ENCODE measurements at regions not wholly inside any gene's neighbourhood (a gene's known extent, or its start where the extent isn't known, plus 50 kb on each side); places are given as distances from the start of the nearest gene placed in this dataset.

DNA sequence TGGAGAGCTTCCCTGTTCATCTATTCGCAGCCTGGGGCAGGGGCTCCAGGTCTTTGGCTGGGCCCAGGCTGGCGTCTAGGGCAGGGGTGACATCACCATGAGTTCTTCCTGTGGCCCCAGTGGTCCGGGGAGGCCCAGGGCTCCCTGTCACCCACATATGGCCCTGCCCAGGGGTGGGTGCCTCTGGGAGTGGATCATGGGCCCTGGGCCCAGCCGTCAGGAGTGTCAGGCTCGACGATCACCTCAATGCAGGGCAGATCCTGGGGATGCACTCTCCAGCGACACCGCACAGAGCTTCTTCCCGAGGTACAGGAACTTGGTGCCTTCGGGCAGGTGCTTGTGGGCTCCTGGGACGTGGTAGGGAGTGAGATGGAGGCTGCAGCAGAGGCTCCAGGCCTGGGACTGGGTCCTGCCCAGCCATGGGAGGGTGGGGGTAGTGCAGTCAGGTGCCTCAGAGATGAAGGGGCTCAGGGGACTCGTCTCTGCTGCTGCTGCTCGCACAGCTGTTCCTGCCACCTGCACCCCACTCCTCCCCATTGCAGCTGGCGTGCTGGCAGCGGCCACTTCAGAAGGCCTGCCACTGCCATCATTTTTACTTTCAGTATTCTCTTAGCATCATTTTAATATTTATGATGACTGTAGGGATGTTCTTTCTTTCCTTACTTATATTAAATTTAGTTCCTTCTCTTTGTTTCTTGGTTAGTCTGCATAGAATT is 196.0 kb upstream of the VRK2 start:
- no peaks in the 10 kb centered on the region for H3K27me3 Mint-ChIP-seq (ENCODE audit: unreplicated experiment)
- H3K27ac Mint-ChIP-seq (ENCODE audit: unreplicated experiment): no peak overlapping the region
- CTCF ChIA-PET: no interaction called here
- TF ChIP-seq, protein P1, sequence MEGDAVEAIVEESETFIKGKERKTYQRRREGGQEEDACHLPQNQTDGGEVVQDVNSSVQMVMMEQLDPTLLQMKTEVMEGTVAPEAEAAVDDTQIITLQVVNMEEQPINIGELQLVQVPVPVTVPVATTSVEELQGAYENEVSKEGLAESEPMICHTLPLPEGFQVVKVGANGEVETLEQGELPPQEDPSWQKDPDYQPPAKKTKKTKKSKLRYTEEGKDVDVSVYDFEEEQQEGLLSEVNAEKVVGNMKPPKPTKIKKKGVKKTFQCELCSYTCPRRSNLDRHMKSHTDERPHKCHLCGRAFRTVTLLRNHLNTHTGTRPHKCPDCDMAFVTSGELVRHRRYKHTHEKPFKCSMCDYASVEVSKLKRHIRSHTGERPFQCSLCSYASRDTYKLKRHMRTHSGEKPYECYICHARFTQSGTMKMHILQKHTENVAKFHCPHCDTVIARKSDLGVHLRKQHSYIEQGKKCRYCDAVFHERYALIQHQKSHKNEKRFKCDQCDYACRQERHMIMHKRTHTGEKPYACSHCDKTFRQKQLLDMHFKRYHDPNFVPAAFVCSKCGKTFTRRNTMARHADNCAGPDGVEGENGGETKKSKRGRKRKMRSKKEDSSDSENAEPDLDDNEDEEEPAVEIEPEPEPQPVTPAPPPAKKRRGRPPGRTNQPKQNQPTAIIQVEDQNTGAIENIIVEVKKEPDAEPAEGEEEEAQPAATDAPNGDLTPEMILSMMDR (IDR thresholded peaks at IDR 0.05; ENCODE audit: unreplicated experiment): no peak
- no peaks in the 10 kb centered on the region for H3K9me3 Mint-ChIP-seq (ENCODE audit: low read depth, unreplicated experiment)
- no peak overlapping the region for H3K4me3 Mint-ChIP-seq (ENCODE audit: low read depth, unreplicated experiment)
- BruUV-seq (replicated peaks): no TSS peak
- H3K4me1 Mint-ChIP-seq (ENCODE audit: low read depth, unreplicated experiment): no peaks in the 10 kb centered on the region
- intact Hi-C loops (cut with micrococcal nuclease; ENCODE audit: unreplicated experiment): no loop called here
- no peak for DNase-seq
- H3K36me3 Mint-ChIP-seq (ENCODE audit: insufficient read depth, unreplicated experiment): no peaks in the 10 kb centered on the region

GRCh38 chr2:57855212-57855611 is 191.4 kb upstream of the VRK2 start:
- no peaks in the 10 kb centered on the region for H3K27me3 Mint-ChIP-seq (ENCODE audit: unreplicated experiment)
- H3K36me3 Mint-ChIP-seq (ENCODE audit: insufficient read depth, unreplicated experiment): no peaks in the 10 kb centered on the region
- H3K4me1 Mint-ChIP-seq (ENCODE audit: low read depth, unreplicated experiment): no peaks in the 10 kb centered on the region
- no peak overlapping the region for H3K4me3 Mint-ChIP-seq (ENCODE audit: low read depth, unreplicated experiment)
- CTCF ChIA-PET: no interaction called here
- TF ChIP-seq, protein P1 (IDR thresholded peaks at IDR 0.05; ENCODE audit: unreplicated experiment): no peak
- no peak for DNase-seq
- intact Hi-C loops (cut with micrococcal nuclease; ENCODE audit: unreplicated experiment): no loop called here
- BruUV-seq (replicated peaks): no TSS peak
- no peak overlapping the region for H3K27ac Mint-ChIP-seq (ENCODE audit: unreplicated experiment)
- H3K9me3 Mint-ChIP-seq (ENCODE audit: low read depth, unreplicated experiment): no peaks in the 10 kb centered on the region

GRCh38 chr2:57859755-57860154 is 186.9 kb upstream of the VRK2 start:
- Mint-ChIP-seq H3K36me3 (ENCODE audit: insufficient read depth, unreplicated experiment) (no peaks in the 10 kb centered on the region), H3K4me3 (ENCODE audit: low read depth, unreplicated experiment) (no peak overlapping the region), H3K9me3 (ENCODE audit: low read depth, unreplicated experiment) (no peaks in the 10 kb centered on the region), H3K27me3 (ENCODE audit: unreplicated experiment) (no peaks in the 10 kb centered on the region), H3K27ac (ENCODE audit: unreplicated experiment) (no peak overlapping the region), H3K4me1 (ENCODE audit: low read depth, unreplicated experiment) (peaks cover 12% of the 10 kb centered on the region)
- TF ChIP-seq, protein P1 (IDR thresholded peaks at IDR 0.05; ENCODE audit: unreplicated experiment): no peak
- BruUV-seq (replicated peaks): no TSS peak
- DNase-seq: no peak
- CTCF ChIA-PET: interaction anchor here (0.6 kb wide), 1 partner anchor 1990 kb away, joined by 6 read pairs; no protein-coding TSS in a partner anchor
- intact Hi-C loops (cut with micrococcal nuclease; ENCODE audit: unreplicated experiment): no loop called here

- TF ChIP-seq, protein P1 (IDR thresholded peaks at IDR 0.05; ENCODE audit: unreplicated experiment): no peak
- CTCF ChIA-PET: interaction anchor here (0.6 kb wide), 1 partner anchor 550 kb away, joined by 6 read pairs; no protein-coding TSS in a partner anchor
- intact Hi-C loops (cut with micrococcal nuclease; ENCODE audit: unreplicated experiment): no loop called here
- BruUV-seq (replicated peaks): no TSS peak
- no peaks in the 10 kb centered on the region for H3K9me3 Mint-ChIP-seq (ENCODE audit: low read depth, unreplicated experiment)
- H3K27me3 Mint-ChIP-seq (ENCODE audit: unreplicated experiment): no peaks in the 10 kb centered on the region
- H3K4me1 Mint-ChIP-seq (ENCODE audit: low read depth, unreplicated experiment): peaks cover 12% of the 10 kb centered on the region
- no peak overlapping the region for H3K4me3 Mint-ChIP-seq (ENCODE audit: low read depth, unreplicated experiment)
- no peak for DNase-seq
- no peaks in the 10 kb centered on the region for H3K36me3 Mint-ChIP-seq (ENCODE audit: insufficient read depth, unreplicated experiment)
- H3K27ac Mint-ChIP-seq (ENCODE audit: unreplicated experiment): no peak overlapping the region
Measured at GRCh38 chr2:57862153-57862552, 184.5 kb upstream of the VRK2 start.

All from Calu3 (cell line).